C4-2B (cell line): ENCODE measurements at regions not wholly inside any gene's neighbourhood (a gene's known extent, or its start where the extent isn't known, plus 50 kb on each side); places are given as distances from the start of the nearest gene placed in this dataset.

Source experiments
- CTCF ChIP-seq: fragments of 450-650 bp; conservative IDR thresholded peaks from 2 replicates; pipeline ENCODE4 v1.5.1; 2017; ENCODE audit warnings: mild to moderate bottlenecking
- ZFX ChIP-seq: fragments of 450-650 bp; IDR thresholded peaks from 2 replicates; pipeline ENCODE4 v1.6.1; 2017

GRCh38 chr6:14614631-14615030 is 497.1 kb downstream of the CD83 start:
- TF ChIP-seq CTCF (no peak), ZFX (no peak)
